ENCODE measurements at regions not wholly inside any gene's neighbourhood (a gene's known extent, or its start where the extent isn't known, plus 50 kb on each side); places are given as distances from the start of the nearest gene placed in this dataset.

- no peak for FAIRE-seq
- DNase-seq (ENCODE audit: insufficient read length, low spot score) = no peak
- no peak for TF ChIP-seq CTCF (IDR thresholded peaks at IDR 0.05; ENCODE audit: insufficient read depth, missing control alignments)
Observed at GRCh38 chr20:60752741-60753420, 499.2 kb upstream of the CDH4 start.

- TF ChIP-seq CTCF (IDR thresholded peaks at IDR 0.05; ENCODE audit: insufficient read depth, missing control alignments) = no peak
- FAIRE-seq (no peak), DNase-seq (ENCODE audit: insufficient read length, low spot score) (no peak)
Observed at GRCh38 chr20:60754856-60755255, 497.2 kb upstream of the CDH4 start.

- FAIRE-seq (no peak), DNase-seq (ENCODE audit: insufficient read length, low spot score) (no peak)
- no peak for TF ChIP-seq CTCF (IDR thresholded peaks at IDR 0.05; ENCODE audit: insufficient read depth, missing control alignments)
Observed at GRCh38 chr20:60759651-60760050, 492.4 kb upstream of the CDH4 start.

GRCh38 chr20:60760256-60761000 lies 491.6 kb upstream of the CDH4 start:
- no peak for DNase-seq (ENCODE audit: insufficient read length, low spot score)
- no peak for FAIRE-seq
- TF ChIP-seq CTCF (IDR thresholded peaks at IDR 0.05; ENCODE audit: insufficient read depth, missing control alignments) = no peak

GRCh38 chr20:60761056-60761455 lies 491.0 kb upstream of the CDH4 start:
- DNase-seq (ENCODE audit: insufficient read length, low spot score) (no peak), FAIRE-seq (no peak)
- TF ChIP-seq CTCF (IDR thresholded peaks at IDR 0.05; ENCODE audit: insufficient read depth, missing control alignments) = no peak

GRCh38 chr20:60762386-60762785 lies 489.7 kb upstream of the CDH4 start:
- FAIRE-seq (no peak), DNase-seq (ENCODE audit: insufficient read length, low spot score) (no peak)
- no peak for TF ChIP-seq CTCF (IDR thresholded peaks at IDR 0.05; ENCODE audit: insufficient read depth, missing control alignments)

DNA sequence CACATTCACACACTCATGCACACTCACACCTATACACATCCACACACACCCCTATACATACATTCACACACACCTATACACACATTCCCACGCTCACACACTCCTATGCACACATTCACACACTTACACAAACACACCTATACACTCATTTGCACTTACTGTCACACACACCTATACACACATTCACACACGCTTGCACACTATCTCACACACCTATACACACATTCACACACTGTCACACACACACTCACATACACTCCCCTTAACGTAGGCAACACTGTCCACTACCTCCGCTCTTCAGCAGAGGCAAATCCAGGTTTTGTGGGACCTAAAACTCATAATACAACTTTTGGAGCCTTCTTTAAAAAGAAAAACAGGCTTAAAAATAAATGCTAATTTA lies 487.7 kb upstream of the CDH4 start:
- DNase-seq (ENCODE audit: insufficient read length, low spot score) (no peak), FAIRE-seq (no peak)
- no peak for TF ChIP-seq CTCF (IDR thresholded peaks at IDR 0.05; ENCODE audit: insufficient read depth, missing control alignments)

Measured in D721Med (cell line).